CD4-positive, alpha-beta T cell (primary cell): ENCODE measurements at regions not wholly inside any gene's neighbourhood (a gene's known extent, or its start where the extent isn't known, plus 50 kb on each side); places are given as distances from the start of the nearest gene placed in this dataset.

Source experiments
- ATAC-seq: fragments of 200-7000 bp; cut with Tn5 transposase; one replicate; pipeline ENCODE4 v1.10.0; 2022; ENCODE audit warnings: mild to moderate bottlenecking; ENCODE audit not compliant: poor library complexity
- CTCF ChIA-PET: fragments of 350-600 bp; sonication (Branson Sonifier 250); formaldehyde crosslinking; loops from one replicate; lab custom pipeline; 2021; ENCODE audit warnings: antibody characterized with exemption, inconsistent platforms; lab: Charles Lee
- POLR2A ChIA-PET: fragments of 350-600 bp; sonication (Branson Sonifier 250); formaldehyde crosslinking; loops from one replicate; lab custom pipeline; 2021; ENCODE audit warnings: antibody characterized with exemption, inconsistent platforms; lab: Charles Lee
- DNase-seq, 14 experiments: peaks; one replicate each; pipeline ENCODE4 v3.0.0-alpha.2; 2013 to 2020; ENCODE audit warnings: mixed read lengths in 2 of 14
- H3K27ac ChIP-seq, 2 donors: one replicate each; pipeline versions ENCODE4 v1.5.1 to v1.7.0; 2013; ENCODE audit warnings: low read length in 2 of 2, low read depth in 1 of 2, mild to moderate bottlenecking in 1 of 2
- H3K27me3 ChIP-seq, 2 experiments: 1 replicate in 1 of 2; 2 replicates in 1 of 2; pipeline versions ENCODE4 v1.6.1 to v1.7.0; 2013; ENCODE audit warnings: low read length in 2 of 2, control low read depth in 1 of 2, mild to moderate bottlenecking in 1 of 2, moderate library complexity in 1 of 2; ENCODE audit not compliant: insufficient read depth in 2 of 2, control insufficient read depth in 1 of 2
- H3K36me3 ChIP-seq: one replicate; pipeline ENCODE4 v1.6.1; 2013; ENCODE audit warnings: low read length, control low read depth; ENCODE audit not compliant: insufficient read depth
- H3K4me1 ChIP-seq: one replicate; pipeline ENCODE4 v1.6.1; 2013; ENCODE audit warnings: low read length, control low read depth; ENCODE audit not compliant: insufficient read depth
- H3K4me3 ChIP-seq: one replicate; pipeline ENCODE4 v1.5.1; 2013; ENCODE audit warnings: mild to moderate bottlenecking, low read length, moderate library complexity
- H3K9me3 ChIP-seq, 2 experiments: 1 replicate in 1 of 2; 2 replicates in 1 of 2; pipeline versions ENCODE4 v1.6.1 to v1.7.0; 2013; ENCODE audit warnings: low read length in 2 of 2, mild to moderate bottlenecking in 2 of 2, control low read depth in 1 of 2, moderate library complexity in 1 of 2; ENCODE audit not compliant: control insufficient read depth in 1 of 2, insufficient read depth in 1 of 2
- H3K27ac Mint-ChIP-seq: one replicate; pipeline ENCODE4 v1.8.0; 2020; ENCODE audit warnings: mixed read lengths
- H3K27me3 Mint-ChIP-seq: one replicate; pipeline ENCODE4 v1.8.0; 2021; ENCODE audit warnings: mixed read lengths
- H3K36me3 Mint-ChIP-seq: one replicate; pipeline ENCODE4 v1.8.0; 2021; ENCODE audit warnings: low read depth, mixed read lengths
- H3K4me1 Mint-ChIP-seq: one replicate; pipeline ENCODE4 v1.8.0; 2021; ENCODE audit warnings: low read depth, mixed read lengths
- H3K4me3 Mint-ChIP-seq: one replicate; pipeline ENCODE4 v1.8.0; 2020; ENCODE audit warnings: mild to moderate bottlenecking, mixed read lengths
- H3K9me3 Mint-ChIP-seq: one replicate; pipeline ENCODE4 v1.8.0; 2020; ENCODE audit warnings: mixed read lengths
- CTCF ChIP-seq: fragments of 200-600 bp; IDR thresholded peaks from one replicate; pipeline ENCODE4 v1.8.0; 2022; ENCODE audit warnings: antibody characterized with exemption, mild to moderate bottlenecking
- intact Hi-C, 2 experiments: fragments of 100-400 bp; cut with DNase I in 1 of 2; cut with micrococcal nuclease in 1 of 2; formaldehyde crosslinking; loops; one replicate each; pipeline versions ENCODE4 v1.15.1 to v1.9.0; 2023 to 2025; cut with DNase I, micrococcal nuclease

GRCh38 chr18:77339093-77339492, 89.4 kb downstream of the GALR1 start:
- no peaks in the 10 kb centered on the region for H3K36me3 Mint-ChIP-seq
- ATAC-seq (no peak), DNase-seq (no peak)
- intact Hi-C loops: no loop called here
- no peak overlapping the region for H3K4me3 Mint-ChIP-seq
- Histone ChIP-seq H3K4me1 (no peaks in the 10 kb centered on the region), H3K36me3 (no peaks in the 10 kb centered on the region), H3K27me3 (peaks cover 10 to 21% of the 10 kb centered on the region in 2 experiments), H3K27ac (no peak overlapping the region), H3K4me3 (no peak overlapping the region), H3K9me3 (peaks cover 0 to 5% of the 10 kb centered on the region in 2 experiments)
- ChIA-PET POLR2A (no interaction called here), CTCF (no interaction called here)
- H3K27ac Mint-ChIP-seq: no peak overlapping the region
- peaks cover 55% of the 10 kb centered on the region for H3K27me3 Mint-ChIP-seq
- no peak for TF ChIP-seq CTCF
- H3K4me1 Mint-ChIP-seq: no peaks in the 10 kb centered on the region
- H3K9me3 Mint-ChIP-seq: no peaks in the 10 kb centered on the region

DNA sequence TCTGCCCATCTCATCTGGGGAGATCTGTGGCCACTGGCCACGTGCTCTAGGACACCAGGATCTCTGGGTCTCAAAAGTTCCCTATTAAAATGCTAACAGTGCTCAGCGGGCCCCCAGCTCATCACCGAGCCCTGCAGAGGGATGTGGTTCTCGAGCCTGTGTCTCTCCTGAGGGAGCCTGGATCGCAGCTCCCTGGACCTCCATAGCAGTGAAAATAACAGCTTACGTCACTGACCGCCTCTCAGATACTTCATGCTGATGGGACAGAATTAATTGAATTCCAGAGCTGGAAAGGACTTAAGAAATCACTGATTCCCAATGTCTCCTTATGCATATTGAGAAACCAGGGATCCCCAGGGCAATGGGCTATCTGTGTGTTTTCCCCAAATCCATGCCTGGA, 90.0 kb downstream of the GALR1 start:
- CTCF ChIA-PET: no interaction called here

DNA sequence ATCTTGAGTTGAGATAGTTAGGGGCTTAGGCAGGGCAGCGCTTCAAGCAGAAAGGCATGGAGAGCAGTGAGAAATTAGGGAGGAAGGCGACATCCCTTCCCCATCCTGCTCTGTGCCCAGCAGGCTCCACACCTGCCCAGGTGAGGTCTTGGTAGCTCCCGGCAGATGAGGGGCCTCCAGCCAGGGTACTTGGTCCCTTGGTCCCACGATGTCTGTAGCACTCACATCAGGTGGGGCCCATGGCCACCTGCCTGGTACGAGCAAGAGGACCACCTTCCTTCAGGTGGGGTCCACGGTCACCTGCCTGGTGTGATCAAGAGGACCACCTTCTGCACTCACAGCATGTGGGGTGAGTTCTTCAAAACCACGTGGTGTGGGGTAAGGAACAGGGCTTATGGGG, 91.2 kb downstream of the GALR1 start:
- no peaks in the 10 kb centered on the region for H3K9me3 Mint-ChIP-seq
- no peak overlapping the region for H3K27ac Mint-ChIP-seq
- DNase-seq (no peak), ATAC-seq (no peak)
- H3K4me3 Mint-ChIP-seq: no peak overlapping the region
- H3K4me1 Mint-ChIP-seq: no peaks in the 10 kb centered on the region
- POLR2A ChIA-PET: no interaction called here
- H3K4me3 ChIP-seq: no peak overlapping the region
- no peak overlapping the region for H3K27ac ChIP-seq
- H3K36me3 Mint-ChIP-seq: no peaks in the 10 kb centered on the region
- H3K36me3 ChIP-seq: no peaks in the 10 kb centered on the region
- intact Hi-C loops: no loop called here
- no peaks in the 10 kb centered on the region for H3K9me3 ChIP-seq
- TF ChIP-seq CTCF: no peak
- CTCF ChIA-PET: no interaction called here
- peaks cover 9 to 12% of the 10 kb centered on the region in 2 experiments for H3K27me3 ChIP-seq
- peaks cover 40% of the 10 kb centered on the region for H3K27me3 Mint-ChIP-seq
- no peaks in the 10 kb centered on the region for H3K4me1 ChIP-seq

More for the DNA sequence above, 90.0 kb downstream of the GALR1 start:
- H3K4me3 Mint-ChIP-seq: no peak overlapping the region
- Histone ChIP-seq H3K27me3 (peaks cover 10 to 21% of the 10 kb centered on the region in 2 experiments), H3K9me3 (peaks cover 0 to 5% of the 10 kb centered on the region in 2 experiments), H3K27ac (no peak overlapping the region), H3K4me1 (no peaks in the 10 kb centered on the region), H3K36me3 (no peaks in the 10 kb centered on the region), H3K4me3 (no peak overlapping the region)
- ATAC-seq (no peak), DNase-seq (no peak)
- POLR2A ChIA-PET: no interaction called here
- no peaks in the 10 kb centered on the region for H3K36me3 Mint-ChIP-seq
- TF ChIP-seq CTCF: no peak
- no peak overlapping the region for H3K27ac Mint-ChIP-seq
- no peaks in the 10 kb centered on the region for H3K9me3 Mint-ChIP-seq
- H3K4me1 Mint-ChIP-seq: no peaks in the 10 kb centered on the region
- peaks cover 50% of the 10 kb centered on the region for H3K27me3 Mint-ChIP-seq
- intact Hi-C loops: no loop called here
